NT2/D1 (cell line): ENCODE measurements at regions not wholly inside any gene's neighbourhood (a gene's known extent, or its start where the extent isn't known, plus 50 kb on each side); places are given as distances from the start of the nearest gene placed in this dataset.

ENCODE experiments used
- DNase-seq: peaks from one replicate; pipeline ENCODE4 v3.0.0-alpha.2; 2011; ENCODE audit warnings: low read depth, low spot score
- H3K27me3 ChIP-seq: 2 replicates; pipeline ENCODE4 v1.6.0; 2011; ENCODE audit warnings: mild to moderate bottlenecking; ENCODE audit not compliant: insufficient read length, insufficient read depth
- H3K36me3 ChIP-seq: 2 replicates; pipeline ENCODE4 v1.6.1; 2011; ENCODE audit warnings: mild to moderate bottlenecking, low read length, mixed read lengths; ENCODE audit not compliant: insufficient read depth, insufficient read length
- H3K4me1 ChIP-seq: 2 replicates; pipeline ENCODE4 v1.5.1; 2011; ENCODE audit not compliant: insufficient read depth, insufficient read length
- H3K4me3 ChIP-seq: 2 replicates; pipeline ENCODE4 v1.5.1; 2011; ENCODE audit warnings: low read depth; ENCODE audit not compliant: insufficient read length
- H3K9ac ChIP-seq: 2 replicates; pipeline ENCODE4 v1.6.0; 2011; ENCODE audit warnings: low read depth; ENCODE audit not compliant: insufficient read length
- H3K9me3 ChIP-seq: 2 replicates; pipeline ENCODE4 v1.5.1; 2011; ENCODE audit warnings: mild to moderate bottlenecking, low read length; ENCODE audit not compliant: insufficient read depth
- SUZ12 ChIP-seq: IDR thresholded peaks from 2 replicates; pipeline ENCODE4 v1.6.1; 2011; ENCODE audit not compliant: insufficient read length, insufficient read depth; ENCODE audit errors: extremely low read depth
- YY1 ChIP-seq: IDR thresholded peaks from 2 replicates; pipeline ENCODE4 v1.6.1; 2011; ENCODE audit not compliant: insufficient read length, insufficient read depth
- ZNF274 ChIP-seq: IDR thresholded peaks from 2 replicates; pipeline ENCODE4 v1.6.1; 2011; ENCODE audit warnings: mild to moderate bottlenecking, low read depth, low read length

GRCh38 chr11:11000579-11001283 lies 142.9 kb upstream of the ZBED5 start:
- no peaks in the 10 kb centered on the region for H3K9me3 ChIP-seq
- H3K4me3 ChIP-seq, result no peak overlapping the region
- H3K4me1 ChIP-seq, result no peaks in the 10 kb centered on the region
- H3K27me3 ChIP-seq, result no peaks in the 10 kb centered on the region
- H3K36me3 ChIP-seq, result no peaks in the 10 kb centered on the region
- H3K9ac ChIP-seq, result no peak overlapping the region
- TF ChIP-seq YY1 (no peak), SUZ12 (no peak), ZNF274 (no peak)
- DNase-seq, result no peak

- TF ChIP-seq YY1 (no peak), ZNF274 (no peak), SUZ12 (no peak)
- H3K9me3 ChIP-seq, result no peaks in the 10 kb centered on the region
- no peak overlapping the region for H3K9ac ChIP-seq
- no peak for DNase-seq
- H3K36me3 ChIP-seq, result no peaks in the 10 kb centered on the region
- no peak overlapping the region for H3K4me3 ChIP-seq
- no peaks in the 10 kb centered on the region for H3K4me1 ChIP-seq
- H3K27me3 ChIP-seq, result no peaks in the 10 kb centered on the region
Observed at GRCh38 chr11:10998674-10999073, 140.8 kb upstream of the ZBED5 start.

DNA sequence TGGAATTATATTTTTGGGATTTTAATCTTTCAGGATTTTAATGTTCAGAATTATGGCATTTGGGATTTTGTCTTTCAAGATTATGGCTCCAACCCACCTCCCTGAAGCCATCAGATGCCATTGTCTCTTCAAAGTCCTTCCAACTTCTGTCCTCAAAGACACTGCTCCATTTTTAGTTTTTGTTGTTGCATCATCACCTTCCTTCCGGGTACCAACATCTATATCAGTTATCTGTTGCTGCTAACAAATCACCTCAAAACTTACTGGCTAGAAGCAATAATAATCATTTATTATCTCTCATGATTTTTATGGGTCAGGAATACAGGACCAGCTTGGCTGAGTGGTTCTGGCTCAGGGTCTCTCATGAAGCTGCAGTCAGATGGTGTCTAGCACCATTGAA lies 138.8 kb upstream of the ZBED5 start:
- TF ChIP-seq ZNF274, result no peak
- no peak for TF ChIP-seq YY1
- TF ChIP-seq SUZ12, result no peak
- H3K4me1 ChIP-seq, result no peaks in the 10 kb centered on the region

DNA sequence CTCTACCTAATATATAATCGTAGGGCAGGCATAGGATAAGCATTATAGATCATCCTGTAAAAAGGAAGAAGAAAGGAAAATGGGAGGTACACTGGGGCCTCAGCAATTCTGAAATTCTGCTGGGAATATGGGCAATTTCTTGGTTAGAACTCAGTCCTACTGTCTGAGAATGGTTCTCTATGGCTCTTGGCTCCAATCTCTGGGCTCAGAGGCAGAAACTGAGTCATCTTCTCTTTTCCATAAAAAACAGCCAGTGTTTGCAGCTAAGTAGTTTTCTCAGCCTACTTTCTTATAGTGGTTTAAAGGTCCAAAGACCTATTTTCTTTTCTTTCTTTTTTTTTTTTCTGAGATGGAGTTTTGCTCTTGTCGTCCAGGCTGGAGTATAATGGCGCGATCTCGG lies 135.8 kb upstream of the ZBED5 start:
- no peak for TF ChIP-seq SUZ12
- TF ChIP-seq YY1, result no peak
- no peak for TF ChIP-seq ZNF274
- no peaks in the 10 kb centered on the region for H3K27me3 ChIP-seq
- no peaks in the 10 kb centered on the region for H3K4me1 ChIP-seq
- H3K9me3 ChIP-seq, result no peaks in the 10 kb centered on the region
- DNase-seq, result no peak
- no peaks in the 10 kb centered on the region for H3K36me3 ChIP-seq
- no peak overlapping the region for H3K4me3 ChIP-seq
- H3K9ac ChIP-seq, result no peak overlapping the region

More for the DNA sequence above, 138.8 kb upstream of the ZBED5 start:
- H3K36me3 ChIP-seq, result no peaks in the 10 kb centered on the region
- no peaks in the 10 kb centered on the region for H3K9me3 ChIP-seq
- H3K4me3 ChIP-seq, result no peak overlapping the region
- DNase-seq, result no peak
- H3K27me3 ChIP-seq, result no peaks in the 10 kb centered on the region
- no peak overlapping the region for H3K9ac ChIP-seq

- Histone ChIP-seq H3K9me3 (no peaks in the 10 kb centered on the region), H3K27me3 (no peaks in the 10 kb centered on the region), H3K4me3 (no peak overlapping the region), H3K36me3 (no peaks in the 10 kb centered on the region), H3K9ac (no peak overlapping the region), H3K4me1 (no peaks in the 10 kb centered on the region)
- DNase-seq, result no peak
- no peak for TF ChIP-seq YY1
- TF ChIP-seq ZNF274, result no peak
- TF ChIP-seq SUZ12, result no peak
Observed at GRCh38 chr11:10993186-10993585, 135.3 kb upstream of the ZBED5 start.

GRCh38 chr11:10991393-10991792 lies 133.5 kb upstream of the ZBED5 start:
- DNase-seq, result no peak

GRCh38 chr11:10990637-10991193 lies 132.9 kb upstream of the ZBED5 start:
- no peaks in the 10 kb centered on the region for H3K27me3 ChIP-seq
- no peak overlapping the region for H3K4me3 ChIP-seq
- no peak for DNase-seq
- H3K9me3 ChIP-seq, result no peaks in the 10 kb centered on the region
- no peak overlapping the region for H3K9ac ChIP-seq
- H3K4me1 ChIP-seq, result peaks cover 3% of the 10 kb centered on the region
- H3K36me3 ChIP-seq, result no peaks in the 10 kb centered on the region
- no peak for TF ChIP-seq ZNF274
- no peak for TF ChIP-seq SUZ12
- no peak for TF ChIP-seq YY1

More at GRCh38 chr11:10991393-10991792, 133.5 kb upstream of the ZBED5 start:
- Histone ChIP-seq H3K9me3 (no peaks in the 10 kb centered on the region), H3K4me3 (no peak overlapping the region), H3K36me3 (no peaks in the 10 kb centered on the region), H3K4me1 (peaks cover 3% of the 10 kb centered on the region), H3K27me3 (no peaks in the 10 kb centered on the region), H3K9ac (no peak overlapping the region)
- TF ChIP-seq ZNF274 (no peak), YY1 (no peak), SUZ12 (no peak)
